GM19438 (cell line): ENCODE measurements at regions not wholly inside any gene's neighbourhood (a gene's known extent, or its start where the extent isn't known, plus 50 kb on each side); places are given as distances from the start of the nearest gene placed in this dataset.
"Not testable (repeated sequence)": the region's sequence is repeated elsewhere in the genome, so short reads cannot be mapped to it uniquely, and the experiment has no call there.

Experiments used
- ATAC-seq: cut with Tn5 transposase; IDR thresholded peaks from one replicate; pipeline ENCODE4 v1.9.1; 2021; ENCODE audit warnings: low read depth; ENCODE audit not compliant: unreplicated experiment

DNA sequence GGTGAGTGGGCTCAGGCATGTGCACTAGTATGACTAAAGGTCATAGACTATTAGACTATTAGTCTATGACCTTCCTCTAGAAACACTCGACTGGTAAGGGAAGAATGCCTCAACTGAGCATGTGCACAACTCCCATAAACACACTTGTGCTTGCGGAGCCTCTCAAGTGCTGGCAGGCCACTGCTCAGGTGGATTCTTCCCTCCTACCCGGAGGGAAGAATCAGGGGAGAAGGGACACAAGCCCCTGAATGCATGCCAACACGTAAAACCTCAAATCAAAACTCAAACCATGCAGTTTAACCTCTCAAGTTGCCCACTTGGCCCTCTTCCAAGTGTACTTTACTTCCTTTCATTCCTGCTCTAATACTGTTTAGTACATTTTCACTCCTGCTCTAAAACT lies 287.6 kb upstream of the SGCG start:
- no peak for ATAC-seq

DNA sequence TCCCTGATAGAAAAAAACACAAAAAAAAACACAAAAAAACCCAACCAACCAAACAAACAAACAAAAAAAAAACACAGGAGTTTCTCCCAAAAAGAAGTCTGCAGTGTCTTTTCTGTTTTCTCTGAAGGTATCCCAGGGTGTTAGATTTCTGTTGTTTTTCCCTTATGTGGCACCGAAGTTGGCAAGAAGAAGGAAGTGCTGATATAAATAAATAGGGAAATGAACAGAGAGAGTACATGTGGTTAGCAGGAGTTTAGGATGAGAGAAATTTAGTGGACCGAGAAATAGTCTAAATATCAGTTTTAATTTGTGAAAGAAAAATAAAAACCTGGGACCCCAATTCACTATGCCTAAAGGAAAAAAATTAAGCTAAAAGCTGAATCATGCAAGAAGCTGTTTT lies 287.0 kb upstream of the SGCG start:
- ATAC-seq: no peak

DNA sequence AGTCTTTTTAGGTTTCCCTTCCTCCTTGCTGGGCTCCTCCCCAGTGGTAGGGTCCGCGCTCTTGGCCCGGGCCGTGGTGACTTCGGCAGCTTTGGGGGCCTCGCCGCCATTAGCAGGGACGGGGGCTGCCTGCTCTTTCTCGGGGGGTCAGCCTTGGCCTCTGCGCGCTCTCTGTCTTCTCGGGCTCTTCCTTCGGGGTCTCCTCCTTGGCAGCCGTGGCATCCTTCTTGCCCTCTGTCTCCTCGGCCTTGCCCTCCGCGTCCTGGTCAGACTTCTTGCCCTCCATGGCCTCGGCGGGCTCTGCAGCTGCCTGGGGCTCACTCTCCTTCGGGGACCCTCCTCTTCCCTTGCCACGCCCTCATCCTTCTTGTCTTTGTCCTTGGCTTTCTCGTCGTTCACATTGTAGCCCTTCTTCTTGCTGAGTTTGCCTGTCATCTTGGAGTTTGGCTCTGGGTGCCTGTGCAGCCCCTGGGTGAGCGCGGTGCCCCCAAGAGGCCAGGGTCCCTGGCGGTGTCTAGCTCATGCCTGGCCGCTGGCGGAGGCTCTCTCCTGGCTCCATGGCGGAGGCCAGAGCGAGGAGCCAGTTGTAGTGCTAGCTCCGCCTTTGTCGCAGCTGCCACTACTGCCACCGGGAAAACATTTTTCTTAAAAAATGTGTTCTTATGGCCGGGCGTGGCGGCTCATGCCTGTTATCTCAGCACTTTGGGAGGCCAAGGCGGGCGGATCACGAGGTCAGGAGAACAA lies 283.0 kb upstream of the SGCG start:
- ATAC-seq: no peak

DNA sequence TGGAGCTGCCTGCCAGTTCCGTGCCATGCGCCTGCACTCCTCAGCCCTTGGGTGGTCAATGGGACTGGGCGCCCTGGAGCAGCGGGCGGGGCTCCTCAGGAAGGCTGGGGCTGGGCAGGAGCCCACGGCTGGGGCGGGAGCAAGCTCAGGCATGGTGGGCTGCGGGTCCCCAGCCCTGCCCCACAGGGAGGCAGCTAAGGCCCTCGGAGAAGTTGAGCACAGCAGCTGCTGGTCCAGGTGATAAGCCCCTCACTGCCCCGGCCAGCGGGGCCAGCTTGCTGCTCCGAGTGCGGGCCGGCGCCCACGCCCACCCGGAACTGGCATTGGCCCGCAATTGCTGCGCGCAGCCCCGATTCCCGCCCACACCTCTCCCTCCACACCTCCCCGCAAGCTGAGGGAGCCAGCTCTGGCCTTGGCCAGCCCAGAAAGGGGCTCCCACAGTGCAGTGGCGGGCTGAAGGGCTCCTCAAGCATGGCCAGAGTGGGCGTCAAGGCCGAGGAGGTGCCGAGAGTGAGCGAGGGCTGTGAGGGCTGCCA lies 280.3 kb upstream of the SGCG start:
- ATAC-seq: not testable (repeated sequence)

DNA sequence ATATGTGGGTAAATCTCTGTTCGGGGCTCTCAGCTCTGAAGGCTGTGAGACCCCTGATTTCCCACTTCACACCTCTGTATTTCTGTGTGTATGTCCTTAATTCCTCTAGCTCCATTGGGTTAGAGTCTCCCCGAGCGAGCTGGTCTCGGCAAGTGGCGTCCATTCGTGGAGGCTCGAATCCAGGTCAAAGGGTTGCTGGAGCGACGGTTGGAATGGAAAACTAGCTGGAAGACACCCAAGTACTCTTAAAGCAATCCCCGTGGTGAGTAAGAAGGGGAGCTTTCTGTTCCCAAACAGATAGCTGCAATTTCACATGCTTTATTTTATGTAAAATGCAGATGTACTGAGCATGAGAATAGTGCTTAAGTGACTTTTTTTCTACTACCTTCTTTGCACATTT lies 277.5 kb upstream of the SGCG start:
- no peak for ATAC-seq

DNA sequence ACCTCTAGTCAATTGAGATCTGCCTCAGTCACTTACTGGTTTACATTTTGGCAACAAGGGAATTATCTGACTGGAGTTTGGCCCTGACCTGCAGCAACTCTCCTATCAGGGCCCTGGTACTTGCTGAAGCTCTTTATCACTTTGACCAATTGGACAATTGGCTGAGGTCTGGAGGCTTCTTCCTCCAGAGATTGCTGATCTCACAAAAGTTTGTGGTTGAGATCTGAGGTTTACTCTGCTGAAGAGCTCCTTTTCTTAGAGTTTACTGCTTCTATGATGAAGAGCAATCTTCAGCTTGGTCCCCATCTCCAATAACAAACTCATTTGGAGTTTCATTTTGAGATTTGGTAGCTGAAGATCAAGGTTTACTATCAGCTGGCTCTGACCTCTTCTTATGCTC lies 276.9 kb upstream of the SGCG start:
- ATAC-seq: no peak

DNA sequence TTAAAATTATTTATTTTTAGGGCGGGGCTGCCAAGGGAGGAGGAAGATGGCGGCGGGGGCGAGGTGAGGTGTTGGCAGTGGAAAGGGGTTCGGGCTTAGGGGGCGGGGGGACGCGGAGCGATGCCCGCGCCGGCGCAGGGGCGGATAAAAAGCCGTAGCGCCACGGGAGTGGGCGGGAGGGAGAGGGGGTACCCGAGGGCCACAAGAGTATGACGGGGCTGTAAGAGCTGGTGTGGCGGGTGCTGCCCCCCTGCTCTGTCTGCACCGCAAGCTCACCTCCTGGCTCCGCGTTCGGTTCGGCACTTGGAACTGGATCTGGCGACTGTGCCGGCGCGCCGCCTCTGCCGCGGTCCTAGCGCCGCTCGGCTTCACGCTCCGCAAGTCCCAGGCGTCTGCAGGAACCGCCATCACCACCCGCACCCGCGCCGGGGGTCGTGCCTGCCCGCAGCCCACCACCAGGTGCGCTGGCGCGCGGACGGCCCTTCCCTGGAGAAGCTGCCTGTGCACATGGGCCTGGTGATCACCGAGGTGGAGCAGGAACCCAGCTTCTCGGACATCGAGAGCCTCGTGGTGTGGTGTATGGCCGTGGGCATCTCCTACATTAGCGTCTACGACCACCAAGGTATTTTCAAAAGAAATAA lies 265.2 kb upstream of the SGCG start:
- peak; percentile 80 for ATAC-seq

DNA sequence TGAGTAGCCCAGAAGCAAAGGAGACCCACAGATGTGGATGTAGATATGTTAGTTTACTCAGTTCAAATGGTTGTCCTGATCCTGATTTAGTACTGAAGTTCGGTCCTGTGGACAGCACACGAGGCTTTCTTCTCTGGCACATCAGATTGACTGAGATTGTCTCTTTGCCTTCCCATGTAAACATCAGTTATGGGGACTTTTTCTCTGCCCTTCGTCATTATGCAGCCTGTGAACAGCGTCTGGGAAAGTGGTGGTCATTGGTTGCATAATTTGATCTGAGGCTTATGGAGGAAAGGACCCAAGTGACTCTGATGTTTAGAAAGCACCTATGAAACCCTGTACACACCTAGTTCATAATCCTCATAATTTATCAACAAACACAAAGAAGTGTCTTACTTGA lies 264.5 kb upstream of the SGCG start:
- not testable (repeated sequence) for ATAC-seq

DNA sequence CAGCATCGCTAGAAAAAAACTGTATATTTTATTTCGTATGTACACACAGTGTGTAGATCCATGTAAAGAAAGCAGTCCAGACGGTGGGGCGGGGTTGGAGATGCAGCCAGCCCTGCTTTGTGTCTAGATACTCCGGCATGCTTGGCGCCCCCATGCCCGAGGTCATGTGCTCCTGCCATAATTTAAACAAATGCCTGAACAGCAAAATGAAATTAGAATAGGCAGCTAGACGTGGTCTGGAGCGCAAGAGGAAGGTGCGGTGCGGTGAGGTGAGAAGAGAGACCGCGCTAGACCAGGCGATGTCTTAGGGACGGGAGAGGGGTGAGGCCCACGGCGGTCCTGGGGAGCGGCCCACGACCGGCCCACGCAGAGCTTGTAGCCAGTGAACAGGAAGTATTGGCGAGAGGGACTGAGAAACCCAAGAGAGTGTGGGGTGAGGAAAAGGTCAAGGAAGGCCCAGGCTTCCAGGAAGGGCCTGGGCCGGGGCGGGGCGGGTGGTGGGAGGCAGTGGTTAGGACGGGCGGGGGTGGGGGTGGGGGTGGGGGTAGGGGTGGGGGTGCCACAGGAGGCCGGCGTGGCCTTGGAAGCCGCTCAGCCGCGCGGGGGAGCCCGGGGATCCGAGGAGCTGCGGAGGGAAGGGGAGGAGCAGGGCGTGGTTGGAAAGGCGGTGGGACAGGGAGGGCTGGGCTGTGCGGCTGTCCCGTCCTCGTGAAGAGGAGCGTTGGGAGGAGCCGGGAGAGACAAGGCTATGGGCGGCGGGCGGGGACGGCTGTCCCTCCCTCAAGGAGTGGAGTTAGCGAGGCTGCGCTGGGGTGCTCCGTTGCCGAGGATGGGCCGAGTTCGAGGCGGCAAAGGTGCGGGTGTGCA lies 254.7 kb upstream of the SGCG start:
- ATAC-seq: peak; percentile 38

DNA sequence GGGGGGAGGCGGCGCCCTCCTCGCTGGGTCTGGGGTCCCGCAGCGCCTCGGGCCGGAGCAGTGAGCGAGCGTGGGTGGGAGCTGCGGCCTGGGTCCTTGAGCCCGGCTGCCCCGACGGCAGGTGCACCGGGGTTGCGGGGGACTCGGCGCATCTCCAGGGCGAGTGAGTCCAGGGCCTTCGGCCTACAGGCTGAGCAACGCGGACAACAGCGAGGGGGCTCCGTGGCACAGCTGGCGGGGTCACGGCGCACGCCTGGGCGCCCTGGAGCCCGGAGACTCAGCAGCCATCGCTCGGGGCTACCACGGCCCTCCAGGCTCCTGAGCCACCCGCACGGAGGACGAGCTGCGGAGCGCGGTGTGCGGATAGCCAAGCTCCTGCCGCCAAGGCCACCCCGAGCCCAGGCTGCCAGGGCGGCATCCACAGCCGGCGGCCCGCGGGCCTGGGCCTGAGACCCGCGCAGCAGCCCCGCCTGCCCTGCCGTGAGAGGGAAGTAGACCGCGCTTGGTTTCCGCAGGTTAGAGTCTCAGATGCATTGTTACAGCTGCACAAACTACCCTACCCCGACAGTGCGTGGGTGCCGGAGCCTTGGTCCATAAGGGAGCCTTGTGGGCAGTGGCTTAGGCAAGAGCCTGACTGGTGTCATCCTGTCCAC lies 253.9 kb upstream of the SGCG start:
- peak; percentile 63 for ATAC-seq

DNA sequence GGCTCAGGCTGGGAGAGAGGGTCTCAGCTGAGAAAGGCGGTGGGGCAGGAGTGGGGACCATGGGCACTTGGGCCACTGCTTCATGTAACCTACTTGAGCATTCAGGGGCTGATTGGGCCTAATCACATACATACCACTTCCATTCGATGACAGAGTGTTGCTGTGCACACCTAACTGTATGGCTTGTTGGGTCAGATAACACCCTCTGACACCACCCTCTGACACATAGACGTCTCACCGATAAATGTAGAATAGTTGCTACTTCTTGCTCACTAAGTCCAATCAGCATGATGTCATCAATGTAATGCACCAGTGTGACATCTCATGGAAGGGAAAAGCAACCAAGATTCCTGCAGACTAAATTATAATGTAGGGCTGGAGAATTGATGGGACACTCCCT lies 252.9 kb upstream of the SGCG start:
- not testable (repeated sequence) for ATAC-seq

DNA sequence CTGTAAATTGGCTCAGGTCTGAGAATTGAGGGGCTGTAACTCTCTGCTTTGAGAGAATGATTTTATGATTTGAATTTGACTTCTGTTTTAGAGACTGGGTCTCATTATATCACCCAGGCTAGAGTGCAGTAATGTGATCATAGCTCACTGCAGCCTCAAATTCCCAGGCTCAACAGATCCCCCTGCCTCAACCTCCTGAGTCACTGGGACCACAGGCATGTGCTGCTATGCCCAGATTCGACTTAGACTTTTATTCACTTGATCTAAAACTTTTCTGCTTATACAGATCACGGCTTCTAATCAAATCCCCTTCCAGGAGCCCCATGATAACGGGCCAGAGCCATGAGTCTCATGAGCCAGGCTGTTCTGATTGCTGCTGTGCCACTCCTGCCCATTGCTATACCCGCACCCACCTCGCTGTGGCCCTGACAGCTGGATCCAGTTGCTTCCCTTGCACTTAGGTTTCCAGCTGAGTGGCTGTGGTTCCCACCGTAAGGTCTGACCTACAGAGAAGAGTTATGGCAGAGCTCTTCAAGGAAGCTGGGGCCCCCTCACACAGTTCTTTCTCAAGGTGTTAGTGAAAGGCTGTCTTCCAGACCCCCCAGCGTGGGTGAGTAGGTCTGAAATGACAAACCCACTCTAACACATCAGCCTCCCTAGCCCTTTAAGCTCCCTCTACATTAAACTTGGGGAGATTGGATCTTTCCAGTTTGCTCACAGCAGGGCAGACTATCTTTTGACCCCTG lies 251.2 kb upstream of the SGCG start:
- ATAC-seq: no peak

DNA sequence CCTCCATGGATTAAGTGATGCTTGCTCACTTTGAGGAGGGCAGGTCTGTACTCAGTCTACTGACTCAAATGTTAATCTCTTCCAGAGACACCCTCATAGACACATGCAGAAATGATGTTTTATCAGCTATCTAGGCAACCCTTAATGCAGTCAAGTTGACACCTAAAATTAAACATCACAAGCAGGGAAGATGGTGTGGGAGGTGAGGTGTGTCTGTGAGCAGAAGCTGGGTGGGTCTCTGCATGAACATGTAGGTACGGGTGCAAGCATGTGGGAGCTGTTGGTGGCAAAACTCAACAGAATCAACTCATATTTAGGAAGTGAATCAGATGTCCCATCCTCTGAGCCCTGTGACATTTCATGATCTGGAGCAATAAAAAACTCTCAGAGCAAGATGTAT lies 249.2 kb upstream of the SGCG start:
- no peak for ATAC-seq

DNA sequence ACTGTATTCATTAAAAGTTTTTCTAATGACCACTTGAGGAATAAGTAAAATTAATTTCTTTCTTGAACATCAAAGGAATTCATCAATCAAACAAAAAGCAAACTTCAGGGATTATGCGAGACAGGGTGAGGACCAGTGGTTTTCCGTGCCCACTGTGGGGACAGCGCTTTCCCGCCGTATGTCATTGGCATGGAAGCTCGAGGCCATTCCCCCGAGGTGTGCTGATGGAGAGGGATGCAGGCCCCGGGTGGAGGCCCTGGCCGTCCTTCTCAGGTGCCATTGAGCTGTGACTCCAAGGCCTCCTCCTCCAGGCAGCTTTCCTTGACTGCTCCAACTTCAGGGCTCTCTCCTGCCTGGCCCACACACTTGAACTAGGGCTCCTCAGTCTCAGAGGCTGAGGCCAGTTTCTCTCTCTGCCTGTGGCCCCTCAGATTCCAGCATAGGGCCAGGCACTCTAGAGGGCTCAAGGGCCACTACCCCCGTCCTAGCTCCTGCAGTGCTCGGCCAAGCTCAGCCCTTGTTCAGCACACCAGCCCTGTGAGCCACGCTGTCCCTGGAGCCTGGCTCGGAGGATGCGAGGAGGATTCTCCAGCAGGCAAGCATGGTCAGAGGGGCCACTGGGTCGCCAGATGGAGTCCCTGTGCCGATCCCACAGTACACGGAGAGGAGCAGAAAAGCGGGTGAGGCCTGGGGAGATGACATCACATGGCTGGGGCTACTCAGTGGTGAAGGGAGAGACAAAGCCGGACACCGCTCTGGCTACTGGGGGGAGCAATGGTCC lies 248.0 kb upstream of the SGCG start:
- ATAC-seq: not testable (repeated sequence)

DNA sequence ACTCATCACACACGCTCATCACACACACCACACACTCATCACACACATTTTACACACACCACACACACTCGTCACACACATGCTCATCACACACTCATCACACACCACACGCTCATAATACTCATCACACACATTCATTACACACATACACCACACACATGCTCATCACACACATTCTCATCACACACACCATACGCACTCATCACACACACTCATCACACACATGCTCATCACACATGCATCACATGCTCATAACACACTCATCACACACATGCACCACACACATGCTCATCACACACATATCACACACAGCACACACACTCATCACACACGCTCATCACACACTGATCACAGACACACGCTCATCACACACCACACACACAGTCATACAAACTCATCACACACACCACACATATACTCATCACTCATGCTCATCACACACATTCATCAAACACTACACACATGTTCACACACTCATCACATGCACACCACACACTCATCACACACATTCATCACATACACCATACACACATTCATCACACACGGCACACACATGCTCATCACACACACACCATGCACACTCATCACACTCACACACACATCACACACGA lies 247.1 kb upstream of the SGCG start:
- ATAC-seq: no peak

DNA sequence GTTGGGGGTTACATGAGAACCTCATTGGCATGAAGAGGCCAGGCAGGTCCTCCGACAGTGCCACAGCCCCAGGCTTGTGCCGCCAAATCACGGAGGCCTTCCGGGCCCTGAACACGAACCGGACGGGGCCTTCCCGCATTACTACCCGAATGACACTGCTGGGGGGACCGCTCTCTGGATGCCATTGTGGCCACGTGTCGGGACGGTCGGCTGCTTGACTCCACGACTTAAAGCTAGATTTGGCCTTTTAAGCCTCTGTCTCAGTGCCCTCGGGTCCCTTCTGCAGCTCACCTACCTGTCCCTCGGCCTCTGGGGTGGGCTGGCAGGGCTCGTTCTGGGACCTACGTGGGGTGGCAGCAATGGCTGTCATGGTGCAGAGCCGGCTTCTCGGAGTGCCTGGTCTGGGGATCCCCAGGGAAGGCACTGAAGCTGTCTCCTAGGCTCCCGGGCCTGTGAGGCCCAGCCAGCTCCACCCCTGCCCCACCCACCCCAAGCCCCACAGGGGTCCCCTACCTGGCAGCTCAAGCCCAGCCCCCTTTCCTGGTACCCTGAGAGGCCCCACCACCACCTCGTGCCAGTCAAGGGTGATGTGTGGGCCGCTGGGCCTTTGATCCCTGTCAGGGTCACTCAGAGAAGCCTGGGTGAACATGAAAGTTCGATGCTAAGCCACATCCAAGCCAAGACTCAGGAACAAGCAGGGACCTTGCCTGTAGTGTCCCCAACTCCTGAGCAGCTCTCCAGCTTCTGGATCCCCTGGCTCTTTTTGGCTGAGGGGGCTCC lies 245.8 kb upstream of the SGCG start:
- no peak for ATAC-seq

DNA sequence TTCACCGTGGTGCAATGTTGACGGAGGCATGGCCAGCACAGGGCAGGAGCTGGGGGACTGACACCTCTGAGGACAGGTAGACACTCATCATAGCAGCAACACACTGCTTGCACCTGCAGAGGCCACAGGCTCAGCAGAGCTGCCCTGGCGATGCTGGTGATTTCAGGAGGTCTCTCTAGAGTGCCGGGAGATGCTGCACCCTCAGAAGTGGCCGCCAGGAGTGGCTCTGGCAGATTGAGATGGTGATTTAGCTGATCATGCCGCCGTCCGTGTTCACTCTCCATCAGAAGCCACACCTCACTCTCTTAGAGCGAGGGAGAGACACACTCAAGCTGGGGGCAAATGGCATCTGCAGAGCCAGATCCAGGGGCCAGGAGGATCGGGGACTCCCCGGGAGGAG lies 244.6 kb upstream of the SGCG start:
- no peak for ATAC-seq

DNA sequence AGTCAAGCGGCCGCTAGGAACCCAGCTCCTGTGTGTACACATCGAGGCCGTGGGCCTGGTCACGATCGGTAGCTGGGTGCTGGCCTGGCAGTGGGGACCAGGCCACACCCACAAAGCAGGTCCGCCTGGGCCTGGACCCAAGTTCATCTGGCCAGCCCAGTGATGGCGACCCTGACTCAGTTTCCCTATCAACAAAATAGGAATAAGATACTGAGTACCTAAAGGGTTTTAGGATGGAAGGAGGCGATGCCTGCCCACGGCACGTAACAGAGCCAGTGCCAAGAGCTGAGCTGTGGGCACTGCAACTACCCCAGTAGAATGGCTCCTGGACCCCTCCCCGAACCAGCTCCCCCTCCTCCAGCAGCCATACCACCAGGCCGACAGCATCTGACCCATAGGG lies 243.5 kb upstream of the SGCG start:
- no peak for ATAC-seq
